ENCODE measurements at regions not wholly inside any gene's neighbourhood (a gene's known extent, or its start where the extent isn't known, plus 50 kb on each side); places are given as distances from the start of the nearest gene placed in this dataset.

- DNase-seq (ENCODE audit: low read depth), result no peak
- in situ Hi-C loops (cut with HindIII; ENCODE audit: low pct_unique_long_range_greater_than_20kb, low sequenced_read_pairs), result no loop called here
Measured at GRCh38 chr14:49420201-49420600, 166.0 kb downstream of the RPS29 start.

- DNase-seq (ENCODE audit: low read depth), result no peak
- in situ Hi-C loops (cut with HindIII; ENCODE audit: low pct_unique_long_range_greater_than_20kb, low sequenced_read_pairs), result no loop called here
Measured at GRCh38 chr14:49418789-49419188, 167.4 kb downstream of the RPS29 start.

GRCh38 chr14:49417790-49418189 is 168.4 kb downstream of the RPS29 start:
- in situ Hi-C loops (cut with HindIII; ENCODE audit: low pct_unique_long_range_greater_than_20kb, low sequenced_read_pairs), result no loop called here
- no peak for DNase-seq (ENCODE audit: low read depth)

GRCh38 chr14:49408187-49408933 is 177.8 kb downstream of the RPS29 start:
- no peak for DNase-seq (ENCODE audit: low read depth)
- in situ Hi-C loops (cut with HindIII; ENCODE audit: low pct_unique_long_range_greater_than_20kb, low sequenced_read_pairs), result no loop called here

GRCh38 chr14:49405291-49405690 is 180.9 kb downstream of the RPS29 start:
- in situ Hi-C loops (cut with HindIII; ENCODE audit: low pct_unique_long_range_greater_than_20kb, low sequenced_read_pairs), result no loop called here
- no peak for DNase-seq (ENCODE audit: low read depth)

GRCh38 chr14:49401373-49401772 is 184.8 kb downstream of the RPS29 start:
- in situ Hi-C loops (cut with HindIII; ENCODE audit: low pct_unique_long_range_greater_than_20kb, low sequenced_read_pairs), result no loop called here
- DNase-seq (ENCODE audit: low read depth), result no peak

GRCh38 chr14:49396801-49397200 is 189.4 kb downstream of the RPS29 start:
- in situ Hi-C loops (cut with HindIII; ENCODE audit: low pct_unique_long_range_greater_than_20kb, low sequenced_read_pairs), result no loop called here
- no peak for DNase-seq (ENCODE audit: low read depth)

GRCh38 chr14:49381778-49382177 is 204.4 kb downstream of the RPS29 start:
- in situ Hi-C loops (cut with HindIII; ENCODE audit: low pct_unique_long_range_greater_than_20kb, low sequenced_read_pairs), result no loop called here
- no peak for DNase-seq (ENCODE audit: low read depth)

- DNase-seq (ENCODE audit: low read depth), result no peak
- in situ Hi-C loops (cut with HindIII; ENCODE audit: low pct_unique_long_range_greater_than_20kb, low sequenced_read_pairs), result no loop called here
Measured at GRCh38 chr14:49367696-49368095, 218.5 kb downstream of the RPS29 start.

- in situ Hi-C loops (cut with HindIII; ENCODE audit: low pct_unique_long_range_greater_than_20kb, low sequenced_read_pairs), result no loop called here
- DNase-seq (ENCODE audit: low read depth), result no peak
Measured at GRCh38 chr14:49366416-49366815, 219.8 kb downstream of the RPS29 start.

- in situ Hi-C loops (cut with HindIII; ENCODE audit: low pct_unique_long_range_greater_than_20kb, low sequenced_read_pairs), result no loop called here
- no peak for DNase-seq (ENCODE audit: low read depth)
Measured at GRCh38 chr14:49364752-49365117, 221.4 kb downstream of the RPS29 start.

GRCh38 chr14:49363821-49364751 is 222.1 kb downstream of the RPS29 start:
- in situ Hi-C loops (cut with HindIII; ENCODE audit: low pct_unique_long_range_greater_than_20kb, low sequenced_read_pairs), result no loop called here
- no peak for DNase-seq (ENCODE audit: low read depth)

GRCh38 chr14:49362916-49363315 is 223.3 kb downstream of the RPS29 start:
- no peak for DNase-seq (ENCODE audit: low read depth)
- in situ Hi-C loops (cut with HindIII; ENCODE audit: low pct_unique_long_range_greater_than_20kb, low sequenced_read_pairs), result no loop called here

GRCh38 chr14:49339130-49339529 is 247.1 kb downstream of the RPS29 start:
- in situ Hi-C loops (cut with HindIII; ENCODE audit: low pct_unique_long_range_greater_than_20kb, low sequenced_read_pairs), result no loop called here
- no peak for DNase-seq (ENCODE audit: low read depth)

- in situ Hi-C loops (cut with HindIII; ENCODE audit: low pct_unique_long_range_greater_than_20kb, low sequenced_read_pairs), result no loop called here
- no peak for DNase-seq (ENCODE audit: low read depth)
Measured at GRCh38 chr14:49319810-49320209, 266.4 kb downstream of the RPS29 start.

- in situ Hi-C loops (cut with HindIII; ENCODE audit: low pct_unique_long_range_greater_than_20kb, low sequenced_read_pairs), result no loop called here
- DNase-seq (ENCODE audit: low read depth), result no peak
Measured at GRCh38 chr14:49315570-49315969, 270.6 kb downstream of the RPS29 start.

GRCh38 chr14:49314737-49315136 is 271.4 kb downstream of the RPS29 start:
- in situ Hi-C loops (cut with HindIII; ENCODE audit: low pct_unique_long_range_greater_than_20kb, low sequenced_read_pairs), result no loop called here
- DNase-seq (ENCODE audit: low read depth), result no peak

- no peak for DNase-seq (ENCODE audit: low read depth)
- in situ Hi-C loops (cut with HindIII; ENCODE audit: low pct_unique_long_range_greater_than_20kb, low sequenced_read_pairs), result no loop called here
Measured at GRCh38 chr14:49313108-49313507, 273.1 kb downstream of the RPS29 start.

GRCh38 chr14:49310298-49310697 is 275.9 kb downstream of the RPS29 start:
- DNase-seq (ENCODE audit: low read depth), result no peak
- in situ Hi-C loops (cut with HindIII; ENCODE audit: low pct_unique_long_range_greater_than_20kb, low sequenced_read_pairs), result no loop called here
